Rectal smooth muscle tissue (tissue), 1 donor: ENCODE measurements at regions not wholly inside any gene's neighbourhood (a gene's known extent, or its start where the extent isn't known, plus 50 kb on each side); places are given as distances from the start of the nearest gene placed in this dataset.
"Not testable (repeated sequence)": the region's sequence is repeated elsewhere in the genome, so short reads cannot be mapped to it uniquely, and the experiment has no call there.

Source experiments
- H3K27ac ChIP-seq: one replicate; pipeline ENCODE4 v1.7.0; 2013; ENCODE audit warnings: low read depth, low read length, inconsistent platforms
- H3K27me3 ChIP-seq: one replicate; pipeline ENCODE4 v1.7.0; 2013; ENCODE audit warnings: low read length; ENCODE audit not compliant: control insufficient read depth, insufficient read depth
- H3K36me3 ChIP-seq: one replicate; pipeline ENCODE4 v1.7.0; 2013; ENCODE audit warnings: low read length; ENCODE audit not compliant: control insufficient read depth, insufficient read depth
- H3K4me1 ChIP-seq: one replicate; pipeline ENCODE4 v1.7.0; 2013; ENCODE audit warnings: low read length; ENCODE audit not compliant: control insufficient read depth, insufficient read depth
- H3K4me3 ChIP-seq: one replicate; pipeline ENCODE4 v1.7.0; 2013; ENCODE audit warnings: low read length
- H3K9ac ChIP-seq: one replicate; pipeline ENCODE4 v1.7.0; 2013; ENCODE audit warnings: low read length

DNA sequence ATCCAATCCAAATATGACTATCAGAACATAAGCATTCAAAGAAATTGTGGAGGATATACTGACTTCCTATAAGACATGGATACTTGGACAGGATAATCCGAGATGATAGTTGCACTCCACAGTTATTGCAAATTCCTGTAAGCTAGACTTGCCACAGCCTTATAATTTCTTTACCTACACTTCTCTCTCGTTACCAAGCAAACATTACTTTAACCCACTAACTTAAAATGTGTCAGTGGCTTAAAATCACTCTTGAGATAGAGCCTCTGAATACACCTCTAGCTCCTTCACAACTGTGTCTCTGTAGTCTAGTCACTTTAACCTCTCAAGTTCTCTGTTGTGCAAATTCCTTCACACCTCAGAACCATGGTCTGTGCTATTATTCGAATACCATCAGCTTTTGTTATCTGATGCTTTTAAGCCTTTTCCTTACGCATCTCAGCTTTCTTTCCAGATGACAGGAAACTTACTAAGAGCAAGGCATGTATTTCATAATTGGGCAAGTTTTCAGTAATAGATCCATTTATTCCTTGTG is 474.9 kb upstream of the MIR17HG start:
- Histone ChIP-seq H3K27ac (no peak overlapping the region), H3K27me3 (no peaks in the 10 kb centered on the region), H3K36me3 (no peaks in the 10 kb centered on the region), H3K4me3 (no peak overlapping the region), H3K9ac (no peak overlapping the region), H3K4me1 (no peaks in the 10 kb centered on the region)

DNA sequence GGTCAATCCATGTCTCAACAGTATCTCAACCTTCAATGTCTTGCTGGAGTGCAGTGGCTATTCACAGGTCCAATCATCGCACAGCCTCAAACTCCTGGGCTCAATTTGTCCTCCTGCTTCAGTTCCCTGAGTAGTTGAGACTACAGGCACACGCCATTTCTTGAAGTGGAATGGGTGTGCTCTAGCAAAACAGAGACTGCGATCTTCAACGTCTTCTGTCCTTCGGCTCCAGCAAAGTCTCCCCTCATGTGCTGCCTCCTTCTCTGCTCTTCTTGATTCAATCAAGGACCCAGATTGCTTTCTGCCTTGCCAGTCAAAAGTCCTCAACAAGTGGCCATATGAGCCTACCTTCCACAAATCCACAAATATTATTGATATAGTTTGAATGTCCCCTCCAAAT is 466.7 kb upstream of the MIR17HG start:
- Histone ChIP-seq H3K4me3 (no peak overlapping the region), H3K27ac (no peak overlapping the region), H3K9ac (no peak overlapping the region), H3K27me3 (no peaks in the 10 kb centered on the region), H3K4me1 (no peaks in the 10 kb centered on the region), H3K36me3 (no peaks in the 10 kb centered on the region)

DNA sequence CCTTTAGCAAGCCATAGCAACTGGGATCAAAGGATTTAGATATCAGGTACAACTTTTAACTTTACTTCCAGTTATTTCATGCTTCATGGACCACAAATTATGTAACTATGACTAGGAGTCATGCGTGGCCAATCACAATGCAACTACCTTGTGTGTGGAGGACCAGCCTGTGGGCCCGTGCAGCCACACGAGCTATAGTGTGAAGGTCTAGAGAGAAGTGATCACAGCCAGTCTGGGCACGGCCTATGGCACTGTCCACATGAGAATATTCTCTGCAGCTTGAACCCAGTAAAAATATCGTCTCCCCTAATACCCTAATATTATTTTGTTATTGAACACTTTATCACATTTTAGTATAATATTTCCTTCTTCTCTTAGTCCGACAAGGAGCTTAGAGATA is 464.9 kb upstream of the MIR17HG start:
- Histone ChIP-seq H3K4me1 (no peaks in the 10 kb centered on the region), H3K36me3 (no peaks in the 10 kb centered on the region), H3K9ac (no peak overlapping the region), H3K27ac (no peak overlapping the region), H3K4me3 (no peak overlapping the region), H3K27me3 (no peaks in the 10 kb centered on the region)

DNA sequence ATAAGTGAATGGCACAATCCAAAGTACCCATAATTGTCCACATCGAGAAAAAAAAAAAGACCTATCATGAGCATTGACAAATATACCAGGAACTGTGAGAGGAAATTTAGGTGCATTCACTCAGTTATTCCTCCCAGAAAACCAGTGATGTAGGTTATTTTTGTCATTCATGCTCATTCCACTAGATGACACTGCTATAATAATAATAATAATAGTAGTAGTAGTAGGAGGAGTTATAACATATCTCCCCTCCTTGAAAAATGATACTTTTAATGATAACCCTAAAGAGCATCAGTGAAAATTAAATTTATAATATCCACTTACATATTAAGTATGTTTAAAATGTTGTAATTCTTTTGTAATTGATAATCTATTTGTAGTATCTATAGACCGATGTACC is 463.9 kb upstream of the MIR17HG start:
- Histone ChIP-seq H3K36me3 (no peaks in the 10 kb centered on the region), H3K27ac (no peak overlapping the region), H3K27me3 (no peaks in the 10 kb centered on the region), H3K9ac (no peak overlapping the region), H3K4me3 (no peak overlapping the region), H3K4me1 (no peaks in the 10 kb centered on the region)

DNA sequence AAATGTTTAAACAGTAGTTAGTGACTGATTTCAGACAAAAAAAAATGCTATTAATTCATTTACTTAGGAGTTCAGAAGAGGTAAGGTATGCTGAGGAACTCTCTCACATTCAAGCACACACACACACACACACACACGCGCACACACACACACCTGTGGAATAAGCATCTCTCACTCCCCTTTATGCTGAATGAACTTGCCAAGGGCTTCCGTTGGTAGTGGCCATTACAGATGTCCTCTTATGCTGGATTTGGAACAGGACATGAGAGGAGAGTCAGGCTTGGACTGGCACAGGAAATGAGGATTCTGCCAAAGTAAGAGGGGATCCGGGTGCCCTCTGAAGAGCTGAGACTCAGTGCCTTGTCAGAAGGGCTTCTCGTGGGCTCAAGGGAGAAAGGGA is 463.4 kb upstream of the MIR17HG start:
- no peaks in the 10 kb centered on the region for H3K27me3 ChIP-seq
- no peaks in the 10 kb centered on the region for H3K4me1 ChIP-seq
- H3K27ac ChIP-seq: no peak overlapping the region
- no peak overlapping the region for H3K4me3 ChIP-seq
- H3K36me3 ChIP-seq: no peaks in the 10 kb centered on the region
- no peak overlapping the region for H3K9ac ChIP-seq

DNA sequence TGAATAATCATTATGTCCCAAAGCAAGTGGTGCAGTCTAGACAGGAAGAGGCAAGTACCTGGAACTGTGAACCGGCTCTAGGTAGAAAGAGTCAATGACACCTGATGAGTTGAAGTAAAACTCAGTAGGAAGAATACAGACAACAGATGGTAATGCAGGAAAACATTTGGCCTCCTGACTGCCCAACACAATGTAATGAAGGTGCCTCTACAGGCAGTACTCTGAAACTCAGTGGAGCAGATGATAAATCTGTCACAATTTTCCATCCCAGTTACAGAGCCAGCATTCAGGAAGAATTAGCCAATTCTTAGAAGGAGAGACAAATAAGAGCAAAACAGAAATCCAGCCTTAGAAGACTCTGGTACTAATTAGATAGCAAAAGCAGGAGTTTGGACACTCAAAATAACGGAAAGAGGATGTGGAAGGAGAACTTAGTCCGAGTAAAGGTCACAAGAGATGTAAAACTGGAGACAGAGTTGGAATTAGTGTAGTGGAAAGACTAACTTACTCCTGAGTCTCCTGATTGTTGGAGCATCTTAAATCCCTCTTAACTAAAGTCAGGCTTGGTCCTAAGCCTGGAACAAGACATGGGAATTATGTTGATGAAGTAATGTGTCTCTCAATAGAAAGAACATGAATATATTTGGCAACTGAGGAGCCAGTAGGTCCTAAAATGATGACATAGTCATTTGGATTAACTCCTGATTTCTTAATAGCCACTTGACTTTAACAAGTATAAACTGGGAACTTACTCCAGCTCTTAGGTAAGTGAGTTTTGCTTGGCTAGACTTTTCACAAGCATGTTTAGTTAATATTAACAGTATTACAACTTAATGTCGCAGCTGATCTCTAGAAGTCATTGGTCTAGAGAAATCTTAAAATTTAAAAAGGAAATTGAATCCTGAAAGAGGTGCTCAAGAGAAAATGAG is 457.3 kb upstream of the MIR17HG start:
- H3K4me1 ChIP-seq: no peaks in the 10 kb centered on the region
- no peak overlapping the region for H3K27ac ChIP-seq
- H3K4me3 ChIP-seq: no peak overlapping the region
- no peaks in the 10 kb centered on the region for H3K27me3 ChIP-seq
- H3K36me3 ChIP-seq: no peaks in the 10 kb centered on the region
- H3K9ac ChIP-seq: no peak overlapping the region

DNA sequence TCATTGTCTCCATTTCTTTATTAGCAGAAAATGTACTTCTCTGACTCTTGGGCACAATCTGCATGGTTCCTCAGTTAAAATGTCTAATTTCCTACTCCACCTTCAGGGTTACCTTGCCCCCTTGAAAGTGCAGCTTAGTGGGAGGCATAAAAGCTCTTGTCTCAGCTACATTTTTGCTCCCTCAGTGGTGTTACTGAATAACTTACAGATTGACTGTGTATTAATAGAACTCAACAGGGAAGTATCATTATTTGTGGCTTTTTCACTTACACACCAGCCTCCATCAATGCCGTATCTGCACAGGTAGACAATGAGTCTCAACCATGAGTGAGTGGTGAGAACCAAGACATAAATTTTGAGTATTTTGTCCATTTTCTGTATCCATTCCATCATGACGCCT is 456.2 kb upstream of the MIR17HG start:
- Histone ChIP-seq H3K4me1 (no peaks in the 10 kb centered on the region), H3K9ac (no peak overlapping the region), H3K4me3 (no peak overlapping the region), H3K36me3 (no peaks in the 10 kb centered on the region), H3K27me3 (no peaks in the 10 kb centered on the region), H3K27ac (no peak overlapping the region)

DNA sequence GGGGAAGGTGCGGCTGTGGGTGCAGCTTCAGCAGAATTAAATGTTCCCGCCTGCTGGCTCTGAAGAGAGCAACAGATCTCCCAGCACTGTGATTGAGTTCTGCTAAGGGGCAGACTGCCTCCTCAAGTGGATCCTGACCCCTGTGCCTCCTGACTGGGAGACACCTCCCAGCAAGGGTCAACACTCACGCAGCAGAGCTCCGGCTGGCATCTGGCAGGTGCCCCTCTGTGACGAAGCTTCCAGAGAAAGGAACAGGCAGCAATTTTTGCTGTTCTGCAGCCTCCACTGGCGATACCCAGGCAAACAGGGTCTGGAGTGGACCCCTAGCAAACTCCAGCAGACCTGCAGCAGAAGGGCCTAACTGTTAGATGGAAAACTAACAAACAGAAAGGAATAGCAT is 454.3 kb upstream of the MIR17HG start:
- not testable (repeated sequence) for H3K27me3 ChIP-seq, H3K9ac ChIP-seq, H3K4me1 ChIP-seq, H3K4me3 ChIP-seq, H3K27ac ChIP-seq, H3K36me3 ChIP-seq

DNA sequence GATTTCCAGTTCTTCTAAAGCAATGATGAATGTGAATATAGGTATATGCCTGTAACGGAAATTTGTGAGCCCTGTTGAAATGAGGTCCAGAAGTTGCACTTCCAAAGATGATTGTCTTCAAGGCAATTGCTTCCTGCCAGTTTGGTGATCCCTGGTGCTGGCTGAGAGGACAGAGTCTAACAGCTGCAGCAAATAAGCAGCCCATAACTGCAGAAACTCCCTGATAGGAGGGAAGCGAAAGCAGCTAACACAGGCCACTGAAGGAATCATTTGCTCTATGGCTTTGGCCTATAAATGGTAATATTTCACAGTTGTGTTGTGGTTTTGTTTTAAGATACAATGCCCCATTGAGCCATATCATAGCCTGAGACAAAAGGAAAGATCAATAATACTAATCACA is 451.5 kb upstream of the MIR17HG start:
- H3K4me3 ChIP-seq: no peak overlapping the region
- no peak overlapping the region for H3K27ac ChIP-seq
- H3K27me3 ChIP-seq: no peaks in the 10 kb centered on the region
- H3K4me1 ChIP-seq: no peaks in the 10 kb centered on the region
- H3K36me3 ChIP-seq: no peaks in the 10 kb centered on the region
- no peak overlapping the region for H3K9ac ChIP-seq

DNA sequence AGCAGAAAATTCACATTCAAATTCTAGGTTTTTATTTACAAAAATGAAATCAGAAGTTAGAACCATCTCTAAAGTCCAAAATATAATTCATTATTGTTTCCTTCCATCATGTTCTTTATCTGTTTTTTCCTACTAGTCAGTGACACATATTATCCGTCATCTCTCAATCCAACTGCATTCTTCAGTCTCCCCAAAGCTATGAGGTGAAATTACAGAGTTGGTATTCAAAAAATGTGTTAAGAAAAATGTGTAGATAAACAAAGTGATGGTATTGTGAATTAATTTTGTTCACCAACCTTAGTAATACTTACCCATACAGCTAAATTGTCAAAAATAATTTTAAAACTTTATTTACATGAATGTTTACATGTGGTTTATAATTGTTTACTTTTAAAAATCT is 448.7 kb upstream of the MIR17HG start:
- H3K36me3 ChIP-seq: no peaks in the 10 kb centered on the region
- no peaks in the 10 kb centered on the region for H3K4me1 ChIP-seq
- H3K9ac ChIP-seq: no peak overlapping the region
- no peaks in the 10 kb centered on the region for H3K27me3 ChIP-seq
- H3K4me3 ChIP-seq: no peak overlapping the region
- H3K27ac ChIP-seq: no peak overlapping the region

DNA sequence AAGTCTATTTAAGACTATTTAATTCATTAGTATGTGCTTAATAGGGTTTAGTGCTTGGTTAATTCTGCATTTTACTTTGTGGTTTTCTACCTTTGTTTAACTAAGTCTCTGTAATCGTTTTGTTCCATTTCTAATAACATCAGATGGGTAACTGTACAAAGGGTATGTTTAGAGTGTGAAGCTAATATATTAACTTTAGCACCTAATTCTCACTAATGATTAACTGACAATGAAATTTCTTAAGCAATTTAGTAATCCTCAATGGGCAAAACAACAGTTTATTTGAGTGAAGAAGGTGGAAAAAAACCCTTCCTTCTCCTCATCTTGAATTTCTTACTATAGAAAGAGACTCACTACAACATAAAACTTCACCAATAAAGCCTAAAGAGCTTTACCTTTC is 448.1 kb upstream of the MIR17HG start:
- no peaks in the 10 kb centered on the region for H3K27me3 ChIP-seq
- H3K27ac ChIP-seq: no peak overlapping the region
- H3K9ac ChIP-seq: no peak overlapping the region
- no peak overlapping the region for H3K4me3 ChIP-seq
- no peaks in the 10 kb centered on the region for H3K36me3 ChIP-seq
- no peaks in the 10 kb centered on the region for H3K4me1 ChIP-seq

DNA sequence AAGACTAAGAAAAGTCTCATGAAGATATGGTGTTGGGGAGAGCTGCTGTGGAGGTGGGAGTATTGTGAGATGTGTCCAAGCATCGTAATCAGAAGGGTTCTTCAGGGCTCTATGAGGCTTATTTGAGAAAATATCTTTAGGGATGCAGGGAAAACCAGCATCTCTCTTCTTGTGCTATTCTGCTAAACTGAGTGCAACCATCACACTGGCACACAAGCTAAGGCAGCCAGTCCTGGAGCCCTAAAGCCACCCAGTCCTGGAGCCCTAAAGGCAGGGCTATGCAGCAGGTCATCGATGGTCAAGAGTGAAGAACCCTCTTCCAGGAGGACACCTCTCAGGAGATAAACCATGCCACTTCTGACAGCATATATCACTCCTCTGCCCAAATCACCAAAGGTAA is 445.2 kb upstream of the MIR17HG start:
- no peaks in the 10 kb centered on the region for H3K27me3 ChIP-seq
- no peaks in the 10 kb centered on the region for H3K36me3 ChIP-seq
- H3K9ac ChIP-seq: no peak overlapping the region
- H3K4me3 ChIP-seq: no peak overlapping the region
- no peak overlapping the region for H3K27ac ChIP-seq
- H3K4me1 ChIP-seq: no peaks in the 10 kb centered on the region

DNA sequence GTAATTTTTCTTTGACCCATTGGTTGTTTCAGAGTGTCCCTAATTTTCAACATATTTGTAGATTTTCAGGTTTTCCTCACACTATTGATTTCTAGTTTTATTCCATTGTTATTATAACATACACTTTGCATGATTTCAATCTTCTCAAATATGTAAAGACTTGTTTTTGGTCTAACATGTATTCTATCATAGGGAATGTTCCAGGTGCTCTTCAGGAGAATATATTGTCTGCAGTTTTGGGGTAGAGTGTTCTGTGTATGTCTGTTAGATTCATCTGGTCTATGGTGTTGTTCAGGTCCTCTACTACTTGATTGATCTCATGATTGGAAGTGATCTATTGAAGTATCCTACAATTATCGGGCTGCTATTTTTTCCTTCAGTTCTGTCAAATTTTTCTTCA is 440.9 kb upstream of the MIR17HG start:
- H3K9ac ChIP-seq: no peak overlapping the region
- H3K36me3 ChIP-seq: no peaks in the 10 kb centered on the region
- H3K4me1 ChIP-seq: no peaks in the 10 kb centered on the region
- H3K27ac ChIP-seq: no peak overlapping the region
- no peak overlapping the region for H3K4me3 ChIP-seq
- H3K27me3 ChIP-seq: no peaks in the 10 kb centered on the region
